ENCODE measurements at regions not wholly inside any gene's neighbourhood (a gene's known extent, or its start where the extent isn't known, plus 50 kb on each side); places are given as distances from the start of the nearest gene placed in this dataset.

DNA sequence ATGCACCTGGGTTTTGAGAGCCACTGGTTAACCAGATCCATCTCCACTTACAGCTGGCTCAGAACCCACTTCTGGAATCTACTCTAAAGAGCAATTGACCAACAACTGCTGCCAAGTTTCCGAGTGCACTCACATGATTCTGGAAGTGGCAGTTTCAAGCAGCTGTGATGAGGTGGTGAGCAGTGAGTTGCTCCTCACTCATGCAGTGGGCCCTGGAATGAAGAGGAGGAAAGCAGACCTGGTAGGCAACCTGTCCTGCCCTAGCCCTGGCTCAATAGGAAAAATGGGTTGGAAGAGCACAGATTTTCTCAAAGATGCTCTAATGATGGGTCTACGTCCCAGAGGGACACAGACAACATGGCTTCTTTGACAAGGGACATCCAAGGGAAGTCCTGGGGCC, 70.7 kb upstream of the NPY start:
- TF ChIP-seq, protein P1, sequence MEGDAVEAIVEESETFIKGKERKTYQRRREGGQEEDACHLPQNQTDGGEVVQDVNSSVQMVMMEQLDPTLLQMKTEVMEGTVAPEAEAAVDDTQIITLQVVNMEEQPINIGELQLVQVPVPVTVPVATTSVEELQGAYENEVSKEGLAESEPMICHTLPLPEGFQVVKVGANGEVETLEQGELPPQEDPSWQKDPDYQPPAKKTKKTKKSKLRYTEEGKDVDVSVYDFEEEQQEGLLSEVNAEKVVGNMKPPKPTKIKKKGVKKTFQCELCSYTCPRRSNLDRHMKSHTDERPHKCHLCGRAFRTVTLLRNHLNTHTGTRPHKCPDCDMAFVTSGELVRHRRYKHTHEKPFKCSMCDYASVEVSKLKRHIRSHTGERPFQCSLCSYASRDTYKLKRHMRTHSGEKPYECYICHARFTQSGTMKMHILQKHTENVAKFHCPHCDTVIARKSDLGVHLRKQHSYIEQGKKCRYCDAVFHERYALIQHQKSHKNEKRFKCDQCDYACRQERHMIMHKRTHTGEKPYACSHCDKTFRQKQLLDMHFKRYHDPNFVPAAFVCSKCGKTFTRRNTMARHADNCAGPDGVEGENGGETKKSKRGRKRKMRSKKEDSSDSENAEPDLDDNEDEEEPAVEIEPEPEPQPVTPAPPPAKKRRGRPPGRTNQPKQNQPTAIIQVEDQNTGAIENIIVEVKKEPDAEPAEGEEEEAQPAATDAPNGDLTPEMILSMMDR (conservative IDR thresholded peaks at IDR 0.05; ENCODE audit: low read depth, low read length) = no peak
- TF ChIP-seq BHLHE40 (IDR thresholded peaks at IDR 0.05; ENCODE audit: low read depth, low read length) = no peak
- TF ChIP-seq POLR2A (IDR thresholded peaks at IDR 0.05; ENCODE audit: low read depth, low read length) = no peak
- no peak for TF ChIP-seq CEBPB (IDR thresholded peaks at IDR 0.05; ENCODE audit: low read depth, low read length)
- no peak for TF ChIP-seq MAFK (IDR thresholded peaks at IDR 0.05; ENCODE audit: low read depth, low read length)
- TF ChIP-seq RFX5 (IDR thresholded peaks at IDR 0.05; ENCODE audit: low read depth, low read length) = no peak
- no peak for TF ChIP-seq SMC3 (IDR thresholded peaks at IDR 0.05; ENCODE audit: low read depth, low read length)
- TF ChIP-seq USF2 (IDR thresholded peaks at IDR 0.05; ENCODE audit: low read depth, low read length) = no peak
- TF ChIP-seq RAD21 (IDR thresholded peaks at IDR 0.05; ENCODE audit: low read length) = no peak
- no peak for TF ChIP-seq CHD1 (IDR thresholded peaks at IDR 0.05; ENCODE audit: low read depth, low read length)
- no peak for TF ChIP-seq MXI1 (IDR thresholded peaks at IDR 0.05; ENCODE audit: borderline replicate concordance, low read depth, low read length)
- TF ChIP-seq NFE2L2 (IDR thresholded peaks at IDR 0.05; ENCODE audit: low read depth, low read length) = no peak

All from IMR-90 (cell line).